Ascending aorta (tissue), 2 donors: ENCODE measurements at regions not wholly inside any gene's neighbourhood (a gene's known extent, or its start where the extent isn't known, plus 50 kb on each side); places are given as distances from the start of the nearest gene placed in this dataset.

Experiments
- DNase-seq, 2 donors: peaks; one replicate each; pipeline ENCODE4 v3.0.0-alpha.2; 2019; ENCODE audit warnings: low spot score in 2 of 2
- H3K27ac ChIP-seq, 2 donors: fragments of 200-600 bp; sonication (generic); one replicate each; pipeline ENCODE4 v1.5.1; 2016 to 2017; ENCODE audit warnings: mild to moderate bottlenecking in 1 of 2
- H3K27me3 ChIP-seq: fragments of 200-600 bp; sonication (generic); one replicate; pipeline ENCODE4 v1.5.1; 2017
- H3K36me3 ChIP-seq, 2 donors: fragments of 200-600 bp; sonication (generic); one replicate each; pipeline ENCODE4 v1.5.1; 2016
- H3K4me1 ChIP-seq, 2 donors: fragments of 200-600 bp; sonication (generic); one replicate each; pipeline ENCODE4 v1.5.1; 2016 to 2017; ENCODE audit warnings: mild to moderate bottlenecking in 1 of 2
- H3K4me3 ChIP-seq, 2 donors: fragments of 200-600 bp; sonication (generic); one replicate each; pipeline ENCODE4 v1.5.1; 2016 to 2017; ENCODE audit warnings: mild to moderate bottlenecking in 1 of 2
- H3K9me3 ChIP-seq, 2 donors: fragments of 200-600 bp; sonication (generic); one replicate each; pipeline ENCODE4 v1.5.1; 2016
- CTCF ChIP-seq, 3 experiments: fragments of 200-600 bp in 2 of 3; fragments of 450-650 bp in 1 of 3; sonication (generic) in 2 of 3; IDR thresholded peaks; one replicate each; pipeline ENCODE4 v1.5.1; 2016 to 2019; ENCODE audit warnings: antibody characterized with exemption in 3 of 3, mild to moderate bottlenecking in 1 of 3, moderate library complexity in 1 of 3
- intact Hi-C: fragments of 100-400 bp; cut with DNase I; formaldehyde crosslinking; loops from one replicate; pipeline ENCODE4 v1.15.1; 2023

GRCh38 chrX:9326369-9326768, 138.5 kb upstream of the TBL1X start:
- no peak for DNase-seq
- Histone ChIP-seq H3K9me3 (no peaks in the 10 kb centered on the region), H3K4me3 (no peak overlapping the region), H3K27me3 (no peaks in the 10 kb centered on the region), H3K4me1 (no peaks in the 10 kb centered on the region), H3K27ac (no peak overlapping the region), H3K36me3 (no peaks in the 10 kb centered on the region)
- no peak for TF ChIP-seq CTCF (IDR thresholded peaks at IDR 0.05)
- intact Hi-C loops: no loop called here

GRCh38 chrX:9327086-9327746, 137.6 kb upstream of the TBL1X start:
- no peak overlapping the region for H3K4me3 ChIP-seq
- H3K27ac ChIP-seq: no peak overlapping the region
- no peak for TF ChIP-seq CTCF (IDR thresholded peaks at IDR 0.05)
- H3K9me3 ChIP-seq: no peaks in the 10 kb centered on the region
- H3K4me1 ChIP-seq: no peaks in the 10 kb centered on the region
- no peaks in the 10 kb centered on the region for H3K27me3 ChIP-seq
- no peaks in the 10 kb centered on the region for H3K36me3 ChIP-seq
- DNase-seq: no peak
- intact Hi-C loops: no loop called here

- Histone ChIP-seq H3K36me3 (no peaks in the 10 kb centered on the region), H3K4me3 (no peak overlapping the region), H3K9me3 (no peaks in the 10 kb centered on the region), H3K4me1 (no peaks in the 10 kb centered on the region), H3K27me3 (no peaks in the 10 kb centered on the region), H3K27ac (no peak overlapping the region)
- TF ChIP-seq CTCF (IDR thresholded peaks at IDR 0.05): no peak
- DNase-seq: no peak
- intact Hi-C loops: no loop called here
Measured at GRCh38 chrX:9327747-9328145, 137.1 kb upstream of the TBL1X start.

- no peak overlapping the region for H3K27ac ChIP-seq
- intact Hi-C loops: no loop called here
- H3K4me1 ChIP-seq: no peaks in the 10 kb centered on the region
- DNase-seq: no peak
- H3K4me3 ChIP-seq: no peak overlapping the region
- no peaks in the 10 kb centered on the region for H3K36me3 ChIP-seq
- H3K9me3 ChIP-seq: no peaks in the 10 kb centered on the region
- H3K27me3 ChIP-seq: no peaks in the 10 kb centered on the region
- no peak for TF ChIP-seq CTCF (IDR thresholded peaks at IDR 0.05)
Measured at GRCh38 chrX:9329056-9329455, 135.8 kb upstream of the TBL1X start.

GRCh38 chrX:9330249-9330982, 134.4 kb upstream of the TBL1X start:
- intact Hi-C loops: no loop called here
- no peak for TF ChIP-seq CTCF (IDR thresholded peaks at IDR 0.05)
- H3K27me3 ChIP-seq: no peaks in the 10 kb centered on the region

More at GRCh38 chrX:9330249-9330982, 134.4 kb upstream of the TBL1X start:
- DNase-seq: no peak
- Histone ChIP-seq H3K4me3 (no peak overlapping the region), H3K36me3 (no peaks in the 10 kb centered on the region), H3K9me3 (no peaks in the 10 kb centered on the region), H3K27ac (no peak overlapping the region), H3K4me1 (no peaks in the 10 kb centered on the region)
